ENCODE measurements at regions not wholly inside any gene's neighbourhood (a gene's known extent, or its start where the extent isn't known, plus 50 kb on each side); places are given as distances from the start of the nearest gene placed in this dataset.

DNA sequence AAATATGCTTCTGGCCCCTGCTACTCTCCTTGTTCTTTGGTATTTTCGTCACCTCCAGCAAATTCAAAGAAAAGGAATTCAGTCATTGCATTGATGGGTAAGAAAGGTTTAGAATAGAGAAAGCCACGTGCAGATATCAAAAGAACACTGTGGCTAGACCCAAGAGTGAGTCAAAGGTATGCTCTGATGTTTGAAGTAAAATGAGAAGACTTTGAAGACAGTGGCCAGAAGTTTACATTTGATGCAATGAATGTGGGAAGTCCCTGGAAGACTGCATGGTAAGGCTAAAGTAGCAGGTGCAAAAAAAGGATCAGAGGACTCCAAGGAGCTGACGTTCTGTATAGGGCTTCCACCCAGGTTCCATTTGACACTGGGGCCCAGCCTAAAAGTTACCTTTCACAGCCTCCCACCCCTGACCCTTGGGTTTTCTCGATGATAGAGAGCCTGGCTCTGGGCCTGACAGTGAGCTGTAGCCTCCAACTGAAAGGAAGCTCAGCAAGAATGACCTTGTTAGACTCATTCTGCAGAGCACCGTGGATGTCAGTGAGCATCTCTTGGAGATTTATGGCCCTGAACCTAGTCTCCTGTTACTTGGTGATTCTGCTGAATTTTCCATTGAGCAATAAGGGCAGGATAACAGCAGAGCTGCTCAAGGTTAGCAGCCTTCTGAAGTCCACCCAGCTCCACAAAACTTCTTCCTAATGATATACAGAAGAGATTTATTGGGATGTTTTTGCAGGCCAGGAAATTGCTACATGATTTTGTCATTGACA, 223.7 kb upstream of the RBBP8 start:
- Histone ChIP-seq H3K36me3 (ENCODE audit: control insufficient read depth in 1 of 2, insufficient read depth in 2 of 2, low read length in 2 of 2) (no peaks in the 10 kb centered on the region), H3K4me1 (ENCODE audit: control insufficient read depth in 1 of 2, insufficient read depth in 2 of 2, low read length in 2 of 2) (peaks cover 0 to 1% of the 10 kb centered on the region in 2 experiments; a peak in 1 of 4 replicates), H3K27ac (ENCODE audit: low read depth, low read length) (no peak overlapping the region), H3K27me3 (ENCODE audit: insufficient read depth, low read length) (no peaks in the 10 kb centered on the region), H3K9me3 (ENCODE audit: control insufficient read depth in 1 of 2, insufficient read depth in 1 of 2, low read depth in 1 of 2, low read length in 2 of 2) (no peaks in the 10 kb centered on the region), H3K4me3 (replicated peaks in 1 of 2; ENCODE audit: low read depth in 1 of 2, low read length in 2 of 2) (no peak overlapping the region), H4K20me1 (ENCODE audit: insufficient read depth) (no peaks in the 10 kb centered on the region), H3K9me2 (ENCODE audit: insufficient read depth) (no peaks in the 10 kb centered on the region), H3K4me2 (ENCODE audit: low read length) (no peak overlapping the region), H3K9ac (ENCODE audit: low read length) (no peak overlapping the region), H3K79me2 (ENCODE audit: insufficient read depth, low read length) (no peaks in the 10 kb centered on the region), H2AFZ (ENCODE audit: low read depth, low read length, poor library complexity, severe bottlenecking) (no peak overlapping the region)
- no peak for DNase-seq (ENCODE audit: low read depth, low spot score)
- ChIA-PET POLR2A (no interaction called here), RAD21 (ENCODE audit: low non-redundant PET in 1 of 2, low total read pairs in 2 of 2, uncharacterized antibody in 2 of 2, unreplicated experiment in 2 of 2) (no interaction called here), CTCF (no interaction called here)
- TF ChIP-seq, protein P1, sequence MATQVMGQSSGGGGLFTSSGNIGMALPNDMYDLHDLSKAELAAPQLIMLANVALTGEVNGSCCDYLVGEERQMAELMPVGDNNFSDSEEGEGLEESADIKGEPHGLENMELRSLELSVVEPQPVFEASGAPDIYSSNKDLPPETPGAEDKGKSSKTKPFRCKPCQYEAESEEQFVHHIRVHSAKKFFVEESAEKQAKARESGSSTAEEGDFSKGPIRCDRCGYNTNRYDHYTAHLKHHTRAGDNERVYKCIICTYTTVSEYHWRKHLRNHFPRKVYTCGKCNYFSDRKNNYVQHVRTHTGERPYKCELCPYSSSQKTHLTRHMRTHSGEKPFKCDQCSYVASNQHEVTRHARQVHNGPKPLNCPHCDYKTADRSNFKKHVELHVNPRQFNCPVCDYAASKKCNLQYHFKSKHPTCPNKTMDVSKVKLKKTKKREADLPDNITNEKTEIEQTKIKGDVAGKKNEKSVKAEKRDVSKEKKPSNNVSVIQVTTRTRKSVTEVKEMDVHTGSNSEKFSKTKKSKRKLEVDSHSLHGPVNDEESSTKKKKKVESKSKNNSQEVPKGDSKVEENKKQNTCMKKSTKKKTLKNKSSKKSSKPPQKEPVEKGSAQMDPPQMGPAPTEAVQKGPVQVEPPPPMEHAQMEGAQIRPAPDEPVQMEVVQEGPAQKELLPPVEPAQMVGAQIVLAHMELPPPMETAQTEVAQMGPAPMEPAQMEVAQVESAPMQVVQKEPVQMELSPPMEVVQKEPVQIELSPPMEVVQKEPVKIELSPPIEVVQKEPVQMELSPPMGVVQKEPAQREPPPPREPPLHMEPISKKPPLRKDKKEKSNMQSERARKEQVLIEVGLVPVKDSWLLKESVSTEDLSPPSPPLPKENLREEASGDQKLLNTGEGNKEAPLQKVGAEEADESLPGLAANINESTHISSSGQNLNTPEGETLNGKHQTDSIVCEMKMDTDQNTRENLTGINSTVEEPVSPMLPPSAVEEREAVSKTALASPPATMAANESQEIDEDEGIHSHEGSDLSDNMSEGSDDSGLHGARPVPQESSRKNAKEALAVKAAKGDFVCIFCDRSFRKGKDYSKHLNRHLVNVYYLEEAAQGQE (IDR thresholded peaks at IDR 0.05; ENCODE audit: low read depth): no peak
- TF ChIP-seq ZNF274 (IDR thresholded peaks at IDR 0.05; ENCODE audit: low read depth, low read length) (no peak), EZH2 (IDR thresholded peaks at IDR 0.05) (no peak), SIN3A (IDR thresholded peaks at IDR 0.05; ENCODE audit: low read depth) (no peak), EGR1 (IDR thresholded peaks at IDR 0.05; ENCODE audit: low read depth) (no peak)
- TF ChIP-seq, protein P2, sequence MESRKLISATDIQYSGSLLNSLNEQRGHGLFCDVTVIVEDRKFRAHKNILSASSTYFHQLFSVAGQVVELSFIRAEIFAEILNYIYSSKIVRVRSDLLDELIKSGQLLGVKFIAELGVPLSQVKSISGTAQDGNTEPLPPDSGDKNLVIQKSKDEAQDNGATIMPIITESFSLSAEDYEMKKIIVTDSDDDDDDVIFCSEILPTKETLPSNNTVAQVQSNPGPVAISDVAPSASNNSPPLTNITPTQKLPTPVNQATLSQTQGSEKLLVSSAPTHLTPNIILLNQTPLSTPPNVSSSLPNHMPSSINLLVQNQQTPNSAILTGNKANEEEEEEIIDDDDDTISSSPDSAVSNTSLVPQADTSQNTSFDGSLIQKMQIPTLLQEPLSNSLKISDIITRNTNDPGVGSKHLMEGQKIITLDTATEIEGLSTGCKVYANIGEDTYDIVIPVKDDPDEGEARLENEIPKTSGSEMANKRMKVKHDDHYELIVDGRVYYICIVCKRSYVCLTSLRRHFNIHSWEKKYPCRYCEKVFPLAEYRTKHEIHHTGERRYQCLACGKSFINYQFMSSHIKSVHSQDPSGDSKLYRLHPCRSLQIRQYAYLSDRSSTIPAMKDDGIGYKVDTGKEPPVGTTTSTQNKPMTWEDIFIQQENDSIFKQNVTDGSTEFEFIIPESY (IDR thresholded peaks at IDR 0.05; ENCODE audit: extremely low read depth, insufficient replicate concordance, low read length): no peak
- no peak for ATAC-seq
- BruUV-seq (replicated peaks): no TSS peak
- intact Hi-C loops (cut with micrococcal nuclease): loop anchor here (10.0 kb wide), 1 partner anchor 545 kb away; the partner anchor contains the start of gene GATA6

Measured in HCT116 (cell line).